ENCODE measurements at regions not wholly inside any gene's neighbourhood (a gene's known extent, or its start where the extent isn't known, plus 50 kb on each side); places are given as distances from the start of the nearest gene placed in this dataset.

GRCh38 chr2:13968811-13969210 is 663.7 kb upstream of the LRATD1 start:
- TF ChIP-seq CTCF (conservative IDR thresholded peaks at IDR 0.05; ENCODE audit: control insufficient read depth, insufficient read depth, low read depth, low read length) = no peak
- H3K4me3 ChIP-seq (ENCODE audit: control insufficient read depth, low read depth, low read length) = no peak overlapping the region
- DNase-seq (ENCODE audit: low read depth) = no peak

DNA sequence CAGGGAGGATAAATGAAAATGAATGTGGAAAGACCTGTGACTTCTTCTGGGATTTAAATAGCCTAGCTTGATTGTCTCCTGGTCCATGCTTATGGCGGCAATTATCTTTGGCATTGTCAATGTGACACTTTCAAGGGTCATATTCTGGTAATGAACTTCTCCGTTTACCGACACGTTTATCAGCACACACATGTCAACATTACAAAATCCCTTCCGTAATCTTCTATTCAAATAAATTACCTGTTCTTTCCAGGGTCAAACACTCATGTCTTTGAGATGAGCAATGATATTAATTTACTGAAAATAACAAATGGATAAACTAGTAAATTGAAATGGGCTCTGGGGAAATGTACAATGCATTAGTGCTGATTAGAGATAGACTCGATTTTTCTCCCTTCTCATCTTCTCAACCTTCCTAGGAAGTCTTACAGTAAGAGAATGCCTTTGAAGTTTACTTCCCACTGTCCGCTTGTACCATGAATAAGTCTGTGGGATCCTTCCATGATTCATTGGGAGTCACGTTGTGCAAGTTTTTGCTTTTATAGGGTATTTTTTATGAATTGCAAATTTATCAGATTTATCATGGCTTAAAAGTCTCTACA is 646.3 kb upstream of the LRATD1 start:
- no peak for DNase-seq (ENCODE audit: low read depth)
- no peak overlapping the region for H3K4me3 ChIP-seq (ENCODE audit: control insufficient read depth, low read depth, low read length)
- TF ChIP-seq CTCF (conservative IDR thresholded peaks at IDR 0.05; ENCODE audit: control insufficient read depth, insufficient read depth, low read depth, low read length) = no peak

GRCh38 chr2:13996527-13996926 is 636.0 kb upstream of the LRATD1 start:
- H3K4me3 ChIP-seq (ENCODE audit: control insufficient read depth, low read depth, low read length) = no peak overlapping the region
- no peak for TF ChIP-seq CTCF (conservative IDR thresholded peaks at IDR 0.05; ENCODE audit: control insufficient read depth, insufficient read depth, low read depth, low read length)
- DNase-seq (ENCODE audit: low read depth) = no peak

- no peak for DNase-seq (ENCODE audit: low read depth)
- no peak overlapping the region for H3K4me3 ChIP-seq (ENCODE audit: control insufficient read depth, low read depth, low read length)
- no peak for TF ChIP-seq CTCF (conservative IDR thresholded peaks at IDR 0.05; ENCODE audit: control insufficient read depth, insufficient read depth, low read depth, low read length)
Measured at GRCh38 chr2:14011190-14011589, 621.3 kb upstream of the LRATD1 start.

GRCh38 chr2:14015113-14015630 is 617.3 kb upstream of the LRATD1 start:
- H3K4me3 ChIP-seq (ENCODE audit: control insufficient read depth, low read depth, low read length) = no peak overlapping the region
- DNase-seq (ENCODE audit: low read depth) = no peak
- no peak for TF ChIP-seq CTCF (conservative IDR thresholded peaks at IDR 0.05; ENCODE audit: control insufficient read depth, insufficient read depth, low read depth, low read length)

GRCh38 chr2:14016289-14016955 is 616.1 kb upstream of the LRATD1 start:
- H3K4me3 ChIP-seq (ENCODE audit: control insufficient read depth, low read depth, low read length) = no peak overlapping the region
- TF ChIP-seq CTCF (conservative IDR thresholded peaks at IDR 0.05; ENCODE audit: control insufficient read depth, insufficient read depth, low read depth, low read length) = no peak
- DNase-seq (ENCODE audit: low read depth) = peak; percentile 3

All from fibroblast of mammary gland (primary cell).